ENCODE measurements at regions not wholly inside any gene's neighbourhood (a gene's known extent, or its start where the extent isn't known, plus 50 kb on each side); places are given as distances from the start of the nearest gene placed in this dataset.
A peak's percentile ranks its signal among the peaks of the same experiment; 100 is the strongest.
"Not testable (repeated sequence)": the region's sequence is repeated elsewhere in the genome, so short reads cannot be mapped to it uniquely, and the experiment has no call there.

DNA sequence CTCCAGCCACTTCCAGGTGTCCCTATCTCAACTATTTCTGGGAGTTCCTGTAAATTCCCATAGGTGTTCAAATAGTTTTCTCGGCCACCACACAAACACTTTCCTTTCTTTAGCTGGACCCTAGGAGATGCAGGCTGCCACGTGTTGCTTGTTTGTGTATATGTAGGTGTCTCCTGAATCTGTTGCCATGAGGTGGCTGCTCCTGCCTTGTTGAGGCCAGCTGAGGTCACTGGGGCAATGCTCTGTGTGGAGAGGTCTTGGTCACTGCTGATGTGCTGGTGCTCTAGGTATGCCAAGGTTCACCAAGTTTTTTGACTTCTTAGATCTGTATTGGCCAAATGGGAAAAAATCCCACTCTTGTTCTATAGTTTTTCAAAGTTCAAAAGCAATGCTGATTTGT lies 132.5 kb upstream of the CHD1 start:
- no peak for DNase-seq (ENCODE audit: low read depth in 2 of 2)

DNA sequence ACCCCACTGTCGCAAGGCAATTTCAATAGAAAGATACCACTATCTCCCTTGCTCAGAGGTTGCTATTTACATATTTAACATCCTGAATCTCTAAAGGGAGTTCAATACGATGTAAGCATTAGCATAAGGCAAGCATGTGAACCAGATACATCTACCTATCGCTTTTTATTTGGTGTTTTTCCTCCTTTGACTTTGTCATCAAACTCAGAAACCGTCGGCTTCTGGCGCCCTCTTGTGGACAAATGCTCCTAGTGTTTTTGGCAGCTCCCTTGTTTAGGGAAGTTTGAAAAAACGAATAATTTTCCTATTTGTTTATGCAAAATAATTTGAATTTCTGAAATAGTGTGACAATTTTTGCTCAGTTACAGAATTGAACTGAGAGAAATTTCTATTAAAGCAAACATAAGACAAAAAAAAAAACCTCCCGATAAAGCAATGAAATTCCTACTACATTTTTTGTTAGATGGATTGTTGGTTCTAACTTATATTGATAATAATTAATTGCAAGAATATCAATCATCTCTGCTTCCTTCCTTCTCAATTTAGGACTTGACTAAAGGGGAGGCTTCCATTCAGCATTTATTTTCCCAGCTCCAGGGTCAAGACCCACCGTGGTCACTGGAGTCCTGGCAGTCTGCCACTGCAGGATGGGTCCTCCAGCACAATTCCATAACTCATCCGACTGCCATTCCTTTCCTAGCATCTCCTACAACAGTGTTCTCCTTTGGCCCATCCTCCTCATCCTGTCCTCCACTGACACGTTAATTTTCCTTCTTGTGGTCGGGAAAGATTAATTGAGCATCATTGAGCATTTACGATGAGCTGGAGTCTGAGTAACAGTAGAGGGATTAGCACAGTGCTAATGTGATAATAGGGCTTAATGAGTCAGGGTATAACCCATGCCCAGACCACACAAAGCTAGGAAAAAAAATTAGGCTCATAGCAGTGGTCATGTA lies 131.8 kb upstream of the CHD1 start:
- DNase-seq (ENCODE audit: low read depth in 2 of 2) = peak; percentile 63 to 80

DNA sequence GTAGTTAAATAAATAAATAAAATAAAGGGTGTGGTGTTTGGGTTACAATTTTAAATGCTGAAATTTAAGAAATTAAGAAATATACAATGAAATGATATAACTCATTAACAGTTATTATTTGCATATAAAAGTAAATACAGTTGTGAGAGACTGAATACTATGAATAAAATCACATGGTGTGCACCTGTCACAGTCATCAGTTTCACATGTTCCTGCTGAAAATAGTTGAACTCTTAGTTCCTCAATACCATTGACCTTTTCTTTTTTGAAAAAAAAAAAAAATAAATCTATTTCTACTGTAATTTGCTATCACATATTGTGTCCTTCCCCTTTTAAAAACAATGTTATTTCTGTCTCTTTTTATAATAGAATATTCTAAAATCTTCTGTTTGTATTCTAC lies 130.9 kb upstream of the CHD1 start:
- no peak for DNase-seq (ENCODE audit: low read depth in 2 of 2)

GRCh38 chr5:99058466-99058865 lies 129.7 kb upstream of the CHD1 start:
- no peak for DNase-seq (ENCODE audit: low read depth in 2 of 2)

DNA sequence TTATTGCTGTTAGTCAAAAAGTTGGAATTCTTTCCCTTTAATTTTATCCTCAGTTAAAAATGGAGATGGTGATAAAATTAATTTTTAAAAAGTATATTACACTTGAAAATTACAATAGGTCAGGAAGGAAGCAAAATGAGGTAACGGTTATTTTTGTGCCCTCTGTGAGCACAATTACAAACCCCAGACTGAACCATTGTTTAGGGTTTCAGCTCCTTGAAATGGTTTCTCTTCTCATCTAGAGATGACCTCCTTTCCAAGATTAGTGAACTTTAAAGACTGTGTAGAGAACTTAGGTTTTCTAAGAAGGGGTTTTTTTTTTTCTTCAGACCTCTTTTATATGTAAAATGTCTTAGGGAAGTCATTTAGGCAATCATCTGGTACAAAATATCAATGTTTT lies 126.2 kb upstream of the CHD1 start:
- DNase-seq (ENCODE audit: low read depth in 2 of 2) = no peak

DNA sequence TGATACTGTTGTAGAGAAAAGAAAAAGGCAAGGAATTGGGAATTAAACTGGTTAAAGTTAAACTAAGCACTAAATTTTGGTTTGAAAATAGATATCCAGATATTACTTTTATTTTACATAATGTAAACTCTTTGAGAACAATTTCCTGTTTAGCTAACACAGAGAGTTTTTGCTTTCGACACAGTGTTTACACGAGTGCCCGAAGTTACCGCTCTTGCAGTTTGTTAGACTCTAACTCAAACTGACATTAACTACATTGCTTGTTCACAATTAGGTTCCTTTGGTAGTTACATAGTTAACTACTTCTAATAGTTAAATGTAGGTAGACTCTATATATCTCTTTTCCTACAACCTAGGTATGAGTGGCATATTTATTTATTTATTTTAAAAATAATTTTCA lies 117.1 kb upstream of the CHD1 start:
- DNase-seq (ENCODE audit: low read depth in 2 of 2) = no peak

DNA sequence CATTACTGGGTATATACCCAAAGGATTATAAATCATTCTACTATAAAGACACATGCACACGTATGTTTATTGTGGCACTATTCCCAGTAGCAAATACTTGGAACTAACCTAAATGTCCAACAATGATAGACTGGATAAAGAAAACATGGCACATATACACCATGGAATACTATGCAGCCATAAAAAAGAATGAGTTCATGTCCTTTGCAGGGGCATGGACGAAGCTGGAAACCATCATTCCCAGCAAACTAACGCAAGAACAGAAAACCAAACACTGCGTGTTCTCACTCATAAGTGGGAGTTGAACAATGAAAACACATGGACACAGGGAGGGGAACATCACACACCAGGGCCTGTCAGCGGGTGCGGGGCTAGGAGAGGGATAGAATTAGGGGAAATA lies 114.5 kb upstream of the CHD1 start:
- not testable (repeated sequence) for DNase-seq (ENCODE audit: low read depth in 2 of 2)

- DNase-seq (ENCODE audit: low read depth in 2 of 2) = no peak
These were observed 108.9 kb upstream of the CHD1 start for GRCh38 chr5:99037668-99038067.

- no peak for DNase-seq (ENCODE audit: low read depth in 2 of 2)
These were observed 107.1 kb upstream of the CHD1 start for GRCh38 chr5:99035942-99036341.

- no peak for DNase-seq (ENCODE audit: low read depth in 2 of 2)
These were observed 105.5 kb upstream of the CHD1 start for GRCh38 chr5:99034336-99034735.

DNA sequence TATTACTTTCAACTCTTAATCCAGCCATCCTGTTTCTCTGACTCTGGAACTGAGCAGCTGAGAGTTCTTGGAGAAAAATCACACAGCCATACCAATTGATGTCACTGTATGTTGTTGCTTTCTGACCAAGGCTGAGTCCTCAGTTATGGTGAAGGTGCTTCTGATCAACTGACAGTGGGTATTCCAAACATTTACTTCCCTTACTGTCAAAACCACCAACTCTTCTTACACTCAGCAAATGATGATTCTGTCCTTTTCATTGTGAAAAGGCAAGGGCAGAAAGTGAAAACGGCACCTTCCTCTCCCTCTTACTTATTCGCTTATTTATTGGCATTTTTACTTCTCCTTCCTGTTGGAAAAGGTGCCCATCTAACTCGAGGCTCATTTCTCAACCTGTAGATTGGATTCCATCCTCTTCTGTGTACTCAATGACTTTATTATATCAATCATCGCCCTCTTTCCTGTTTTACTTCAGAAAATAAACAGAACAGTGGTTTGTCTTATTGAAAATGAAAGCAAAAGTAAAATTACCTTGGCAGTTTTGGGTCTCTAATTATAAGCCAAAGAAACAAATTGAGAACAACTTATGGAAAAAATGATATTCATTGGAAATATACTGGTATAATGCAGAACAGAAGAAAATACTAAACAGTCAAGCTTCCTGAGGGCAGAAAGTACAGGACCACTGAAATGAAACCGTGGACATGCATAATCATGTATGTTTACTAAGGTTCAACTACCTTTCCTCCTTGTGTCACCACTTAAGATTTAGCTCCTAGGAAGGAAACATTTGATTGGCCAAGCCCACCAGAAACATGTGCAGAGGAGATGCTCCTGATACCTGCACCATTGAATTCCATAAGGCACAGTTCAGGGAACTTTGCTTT lies 104.5 kb upstream of the CHD1 start:
- no peak for DNase-seq (ENCODE audit: low read depth in 2 of 2)

- no peak for DNase-seq (ENCODE audit: low read depth in 2 of 2)
These were observed 103.6 kb upstream of the CHD1 start for GRCh38 chr5:99032234-99033013.

DNA sequence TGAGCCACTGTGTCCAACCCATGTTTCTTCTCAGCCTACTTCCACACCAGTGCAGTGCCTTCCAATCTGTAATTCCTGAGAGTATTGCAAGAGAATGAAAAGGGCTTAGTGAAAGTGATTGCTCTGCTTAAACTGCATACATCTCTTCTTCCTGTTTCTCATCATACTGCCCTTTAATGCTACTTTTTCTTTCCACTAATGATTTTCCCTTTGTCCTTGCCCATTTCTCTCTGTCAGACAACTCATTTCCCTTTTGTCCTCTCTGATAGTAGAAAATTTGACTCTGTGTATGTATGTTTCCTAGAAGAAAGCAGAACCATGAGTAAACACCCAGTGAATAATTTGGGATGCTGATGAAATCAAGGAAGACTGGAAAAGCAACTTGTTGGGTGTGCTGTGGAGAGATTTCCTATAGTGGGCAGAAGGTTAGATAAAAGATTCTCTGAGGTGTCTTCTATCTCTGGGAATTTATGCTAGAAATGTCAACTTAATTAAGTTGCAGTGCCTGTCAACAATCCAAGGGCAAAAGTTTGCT lies 102.2 kb upstream of the CHD1 start:
- DNase-seq (ENCODE audit: low read depth in 2 of 2) = no peak

GRCh38 chr5:99029172-99029571 lies 100.4 kb upstream of the CHD1 start:
- DNase-seq (ENCODE audit: low read depth in 2 of 2) = no peak

DNA sequence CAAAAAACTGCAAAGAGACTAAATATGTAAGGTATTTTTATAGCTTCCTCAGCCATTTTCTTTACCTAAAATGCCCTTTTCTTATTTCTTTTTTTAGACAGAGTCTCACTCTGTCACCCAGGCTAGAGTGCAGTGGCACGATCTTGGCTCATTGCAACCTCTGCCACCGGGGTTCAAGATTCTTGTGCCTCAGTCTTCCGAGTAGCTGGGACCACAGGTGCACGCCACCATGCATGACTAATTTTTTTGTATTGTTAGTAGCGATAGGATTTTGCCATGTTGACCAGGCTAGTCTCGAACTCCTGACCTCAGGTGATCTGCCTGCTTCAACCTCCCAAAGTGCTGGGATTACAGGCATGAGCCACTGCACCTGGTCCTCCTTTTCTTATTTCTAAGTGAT lies 99.4 kb upstream of the CHD1 start:
- DNase-seq (ENCODE audit: low read depth in 2 of 2) = not testable (repeated sequence)

DNA sequence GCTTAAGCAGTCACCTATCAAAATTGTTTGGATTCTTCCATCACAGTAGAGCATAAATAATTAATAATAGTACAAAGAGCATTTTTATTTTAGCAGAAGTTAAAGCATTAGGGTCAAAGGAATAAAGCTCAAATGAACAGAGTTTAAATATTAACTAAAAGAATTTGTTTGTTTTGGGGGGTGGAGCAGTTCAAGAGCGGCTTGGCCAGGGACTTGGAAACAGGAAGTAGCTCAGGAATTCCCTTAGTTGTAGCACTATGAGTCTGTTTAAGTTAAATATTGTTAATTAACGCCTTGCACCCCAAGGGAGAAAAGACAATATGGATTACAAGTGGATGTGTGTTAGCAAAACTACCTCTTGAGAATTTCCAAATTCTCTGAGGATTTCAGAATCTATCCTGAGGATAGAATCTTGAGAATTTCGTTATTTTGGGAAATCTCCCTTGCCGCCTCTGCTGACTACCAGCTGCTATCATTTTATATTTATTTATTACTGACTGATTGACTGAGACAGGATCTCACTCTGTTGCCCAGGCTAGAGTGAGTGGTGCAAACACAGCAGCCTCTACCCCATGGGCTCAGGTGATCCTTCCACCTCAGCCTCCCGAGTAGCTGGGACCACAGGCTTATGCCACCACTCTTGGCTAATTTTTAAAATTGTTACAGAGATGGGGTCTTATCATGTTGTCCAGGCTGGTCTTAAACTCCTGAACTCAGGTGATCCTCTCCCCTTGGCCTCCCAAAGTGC lies 96.7 kb upstream of the CHD1 start:
- no peak for DNase-seq (ENCODE audit: low read depth in 2 of 2)

DNA sequence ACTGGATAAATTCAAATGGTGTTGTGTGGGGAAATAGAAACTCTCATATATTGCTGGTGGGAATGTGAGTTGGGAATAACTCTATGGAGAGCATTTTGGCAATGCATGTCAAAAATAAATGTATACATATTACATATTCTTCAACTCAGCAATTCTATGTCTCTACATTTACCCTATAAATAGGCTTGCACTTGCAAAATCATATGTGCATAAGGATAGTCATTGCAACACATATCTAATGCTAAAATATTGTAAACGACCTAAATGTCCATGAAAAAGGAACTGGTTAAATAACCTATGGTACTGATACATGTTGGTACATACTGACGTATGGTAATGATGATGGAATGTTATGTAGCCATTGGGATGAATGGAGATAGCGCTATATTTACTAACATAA lies 94.5 kb upstream of the CHD1 start:
- DNase-seq (ENCODE audit: low read depth in 2 of 2) = no peak

DNA sequence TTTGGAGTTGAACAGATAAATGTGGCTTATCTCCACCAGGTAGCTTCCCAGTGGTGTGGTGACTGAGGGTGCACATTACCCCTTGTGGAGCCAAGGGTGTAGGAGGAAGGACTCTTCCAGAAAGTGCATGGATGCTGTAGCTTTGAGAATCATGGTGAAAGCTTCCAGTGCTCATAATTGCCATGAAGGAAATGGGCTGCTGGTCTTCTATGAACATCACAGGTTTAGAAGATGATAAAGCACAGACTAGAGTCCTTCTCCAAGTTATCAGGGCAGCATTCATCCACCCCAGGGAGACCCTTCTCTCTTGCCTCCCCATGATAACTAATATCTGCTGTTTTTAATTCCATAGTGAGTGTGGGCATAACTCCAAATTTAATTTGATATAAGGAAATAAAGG lies 93.4 kb upstream of the CHD1 start:
- DNase-seq (ENCODE audit: low read depth in 2 of 2) = no peak

DNA sequence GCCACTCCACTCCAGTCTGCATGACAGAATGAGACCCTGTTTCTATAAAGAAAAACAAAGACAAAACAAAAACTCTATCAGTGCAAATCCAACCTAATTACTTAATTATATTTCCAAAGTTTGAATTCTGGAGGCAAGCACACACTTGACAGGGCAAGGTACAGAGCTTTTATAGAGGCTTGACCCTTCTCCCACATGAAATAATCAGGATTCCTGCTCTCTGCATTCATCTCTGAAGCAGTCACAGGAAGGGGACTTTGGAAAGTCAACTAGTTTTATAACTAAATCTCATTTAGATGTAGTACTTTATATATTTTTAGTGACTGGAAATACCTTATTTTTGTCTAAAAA lies 91.9 kb upstream of the CHD1 start:
- DNase-seq (ENCODE audit: low read depth in 2 of 2) = no peak

- DNase-seq (ENCODE audit: low read depth in 2 of 2) = no peak
These were observed 91.2 kb upstream of the CHD1 start for GRCh38 chr5:99019812-99020697.

Measured in stimulated activated CD4-positive, alpha-beta T cell treated with anti-CD3 and anti-CD28 coated beads, Interleukin-1b, Interleukin-23, amount 100 ng/mL, for 1 hour (primary cell).